Activated T-helper 2 cell treated with anti-CD3 and anti-CD28 coated beads, Interferon-gamma antibody, Interleukin-2, Interleukin-4, amounts not matched to agents 10 μg/mL and 5 μg/mL and 100 μg/mL, durations not matched to agents 14 hours and 24 hours and 36 hours (primary cell): ENCODE measurements at regions not wholly inside any gene's neighbourhood (a gene's known extent, or its start where the extent isn't known, plus 50 kb on each side); places are given as distances from the start of the nearest gene placed in this dataset.

ENCODE experiments used
- DNase-seq: peaks from one replicate; pipeline ENCODE4 v3.0.0; 2021; ENCODE audit warnings: low spot score
- H3K27ac Mint-ChIP-seq: one replicate; pipeline ENCODE4 v1.8.0; 2021; ENCODE audit warnings: mixed read lengths
- H3K27me3 Mint-ChIP-seq: one replicate; pipeline ENCODE4 v1.8.0; 2021; ENCODE audit warnings: low read depth, mixed read lengths
- H3K36me3 Mint-ChIP-seq: one replicate; pipeline ENCODE4 v1.8.0; 2021; ENCODE audit warnings: low read depth, mixed read lengths
- H3K4me1 Mint-ChIP-seq: one replicate; pipeline ENCODE4 v1.8.0; 2021; ENCODE audit warnings: low read depth, mixed read lengths
- H3K4me3 Mint-ChIP-seq: one replicate; pipeline ENCODE4 v1.8.0; 2021; ENCODE audit warnings: low read depth, mild to moderate bottlenecking, moderate library complexity, mixed read lengths
- H3K9me3 Mint-ChIP-seq: one replicate; pipeline ENCODE4 v1.8.0; 2021; ENCODE audit warnings: mixed read lengths
- intact Hi-C: fragments of 100-400 bp; cut with micrococcal nuclease; formaldehyde crosslinking; loops from one replicate; pipeline ENCODE4 v1.15.1; 2023

DNA sequence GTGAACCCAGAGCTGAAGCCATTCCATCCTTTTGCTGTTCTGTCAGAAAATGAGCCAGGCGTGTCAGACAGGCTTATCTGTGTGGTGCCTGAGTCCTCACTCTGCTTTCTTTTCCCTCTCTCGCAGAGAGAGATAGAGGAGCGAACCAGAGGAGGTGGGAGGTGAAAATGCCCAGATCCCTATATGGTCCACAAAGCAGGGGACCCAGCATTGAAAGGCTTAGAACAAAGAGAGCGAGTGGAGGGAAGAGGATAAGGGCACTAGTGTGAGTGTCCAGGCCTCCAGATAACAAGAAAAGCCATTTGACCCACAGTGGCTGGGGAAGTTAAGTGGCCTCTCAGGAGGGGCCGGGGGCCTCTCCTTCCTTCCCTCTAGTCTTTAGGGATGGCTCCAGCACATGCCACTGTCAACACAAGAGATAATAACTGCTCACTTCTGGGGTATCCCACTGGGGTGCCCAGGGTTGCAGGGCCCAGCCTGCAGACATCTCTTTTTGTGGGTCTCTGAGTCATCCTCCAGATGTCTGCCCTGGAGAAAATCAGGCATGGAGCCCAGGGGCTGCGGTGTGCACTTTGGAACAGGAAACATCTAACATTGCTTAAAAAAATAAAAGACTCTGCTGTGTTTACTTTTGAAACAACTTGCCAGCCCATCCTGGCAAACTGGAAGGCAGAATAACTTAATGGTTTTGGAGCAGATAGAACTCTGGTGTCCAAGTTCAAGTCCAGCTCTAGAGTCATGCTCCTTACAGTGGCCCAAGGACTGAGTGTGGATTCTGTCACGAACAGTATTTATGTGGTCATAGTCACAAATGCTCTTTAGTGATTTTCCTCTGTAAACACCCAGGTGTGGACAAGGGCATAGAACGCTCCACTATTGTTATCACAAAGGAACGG, 189.5 kb downstream of the CXCL12 start:
- DNase-seq: no peak
- H3K27me3 Mint-ChIP-seq: no peaks in the 10 kb centered on the region
- no peak overlapping the region for H3K27ac Mint-ChIP-seq
- H3K9me3 Mint-ChIP-seq: no peaks in the 10 kb centered on the region
- no peaks in the 10 kb centered on the region for H3K36me3 Mint-ChIP-seq
- no peak overlapping the region for H3K4me3 Mint-ChIP-seq
- no peaks in the 10 kb centered on the region for H3K4me1 Mint-ChIP-seq
- intact Hi-C loops: no loop called here

DNA sequence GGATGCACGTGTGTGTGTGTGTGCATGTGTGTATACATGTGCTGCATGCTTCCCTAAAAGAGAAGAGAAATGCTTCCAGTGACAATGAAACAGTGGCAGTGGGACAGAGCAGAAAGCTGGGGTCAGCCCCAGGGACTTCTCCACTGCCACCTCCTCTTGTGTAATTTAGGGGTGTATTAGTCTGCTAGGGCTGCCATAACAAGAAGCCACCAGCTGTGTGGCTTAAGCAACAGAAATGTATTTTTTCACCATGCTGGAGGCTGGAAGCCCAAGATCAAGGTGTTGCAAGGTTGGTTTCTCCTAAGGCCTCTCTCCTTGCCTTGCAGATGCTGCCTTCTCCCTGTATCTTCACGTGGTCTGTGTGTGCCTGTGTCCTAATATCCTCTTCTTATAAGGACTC, 190.5 kb downstream of the CXCL12 start:
- DNase-seq: no peak
- H3K9me3 Mint-ChIP-seq: no peaks in the 10 kb centered on the region
- no peaks in the 10 kb centered on the region for H3K27me3 Mint-ChIP-seq
- no peaks in the 10 kb centered on the region for H3K36me3 Mint-ChIP-seq
- H3K27ac Mint-ChIP-seq: no peak overlapping the region
- no peaks in the 10 kb centered on the region for H3K4me1 Mint-ChIP-seq
- intact Hi-C loops: no loop called here
- no peak overlapping the region for H3K4me3 Mint-ChIP-seq

DNA sequence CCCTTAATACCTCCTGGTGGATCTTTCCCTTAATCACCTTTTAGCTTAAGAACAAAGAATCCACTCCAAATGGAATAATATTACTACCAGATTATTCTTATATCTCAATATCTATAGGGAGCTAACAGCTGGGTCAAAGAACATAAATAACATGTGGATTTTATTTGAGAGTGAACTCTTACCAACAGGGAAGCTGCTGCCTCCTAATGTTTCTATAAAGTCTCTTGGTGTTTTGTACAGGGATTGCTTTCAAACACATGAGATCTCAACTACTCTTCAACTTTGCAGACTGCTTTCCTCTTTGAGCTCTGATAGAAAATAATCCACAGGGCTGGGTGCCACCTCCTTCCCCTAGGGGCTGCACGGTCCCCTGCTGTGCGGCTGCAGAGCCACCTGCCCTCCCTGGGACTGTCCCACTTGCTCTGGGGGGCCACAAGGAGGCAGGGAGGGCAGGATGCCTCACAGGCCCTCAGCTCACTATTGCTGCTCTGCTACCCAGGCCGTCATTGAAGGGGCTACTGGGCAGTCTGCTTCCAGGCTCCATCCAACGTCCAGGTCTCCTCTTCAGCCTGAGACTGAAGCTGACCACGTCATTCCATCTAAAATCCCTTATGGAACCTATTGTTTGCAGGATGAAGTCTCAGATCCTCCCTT, 191.2 kb downstream of the CXCL12 start:
- Mint-ChIP-seq H3K27me3 (no peaks in the 10 kb centered on the region), H3K27ac (no peak overlapping the region), H3K4me3 (no peak overlapping the region), H3K4me1 (no peaks in the 10 kb centered on the region), H3K36me3 (no peaks in the 10 kb centered on the region), H3K9me3 (peaks cover 3% of the 10 kb centered on the region)
- intact Hi-C loops: no loop called here
- DNase-seq: no peak

DNA sequence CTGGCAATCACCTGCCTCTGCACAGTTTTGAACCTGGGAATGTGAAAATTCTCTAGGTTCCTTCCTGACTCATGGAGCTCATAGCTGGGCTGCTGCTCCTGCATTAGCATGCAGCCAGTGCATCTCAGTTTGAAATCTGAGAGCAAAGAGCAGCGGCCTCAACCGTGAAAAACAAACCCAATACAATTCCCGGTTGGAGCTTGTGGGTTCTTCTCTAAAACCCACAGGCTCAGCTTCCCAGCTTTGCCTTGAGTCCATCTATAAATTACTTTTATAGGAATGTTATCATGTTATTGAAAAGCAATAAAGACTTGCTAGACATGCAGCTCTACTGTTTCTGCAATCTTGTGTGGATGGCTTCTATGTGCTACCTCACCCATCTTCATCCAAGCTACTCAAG, 191.7 kb downstream of the CXCL12 start:
- intact Hi-C loops: no loop called here
- no peaks in the 10 kb centered on the region for H3K4me1 Mint-ChIP-seq
- H3K4me3 Mint-ChIP-seq: no peak overlapping the region
- peaks cover 6% of the 10 kb centered on the region for H3K9me3 Mint-ChIP-seq
- no peak for DNase-seq
- no peak overlapping the region for H3K27ac Mint-ChIP-seq
- H3K36me3 Mint-ChIP-seq: no peaks in the 10 kb centered on the region
- H3K27me3 Mint-ChIP-seq: no peaks in the 10 kb centered on the region

DNA sequence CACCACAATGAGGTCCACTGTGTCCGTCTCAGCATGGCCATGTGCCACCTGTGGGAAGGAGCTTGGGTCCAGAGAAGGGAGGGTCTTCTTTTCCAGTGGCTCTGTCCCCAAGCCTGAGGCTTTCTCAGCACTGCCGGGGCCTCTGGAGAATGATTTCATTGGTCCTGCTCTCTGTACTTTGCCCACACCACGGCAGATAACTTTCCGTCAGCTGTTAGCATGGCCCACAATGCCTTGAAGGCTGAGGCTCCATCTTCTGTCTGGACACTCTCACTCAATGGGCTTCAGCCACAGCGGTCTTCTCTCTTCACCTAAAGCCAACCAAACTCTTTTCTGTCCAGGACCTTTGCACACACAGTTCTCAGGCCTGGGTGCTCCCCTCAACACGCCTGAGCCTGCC, 192.5 kb downstream of the CXCL12 start:
- no peaks in the 10 kb centered on the region for H3K4me1 Mint-ChIP-seq

DNA sequence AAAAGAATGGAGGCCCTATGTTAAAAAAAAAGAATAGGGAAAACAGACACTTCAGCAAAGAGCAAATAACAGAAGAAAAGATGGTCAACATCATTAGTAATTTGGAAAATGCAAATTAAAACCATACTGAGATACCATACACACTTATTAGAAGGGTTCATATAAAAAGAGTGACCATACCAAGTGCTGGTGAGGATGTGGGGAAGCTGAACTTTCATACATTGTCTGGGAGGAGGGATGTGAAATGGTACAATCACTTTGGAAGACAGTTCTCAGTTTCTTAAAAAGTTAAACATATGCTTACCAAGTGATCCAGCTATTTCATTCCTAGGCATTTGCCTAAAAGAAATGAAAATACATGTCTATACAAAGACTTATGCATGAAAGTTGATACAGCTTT, 194.4 kb downstream of the CXCL12 start:
- peaks cover 6% of the 10 kb centered on the region for H3K9me3 Mint-ChIP-seq
- H3K27me3 Mint-ChIP-seq: no peaks in the 10 kb centered on the region
- intact Hi-C loops: no loop called here
- H3K4me3 Mint-ChIP-seq: no peak overlapping the region
- no peak overlapping the region for H3K27ac Mint-ChIP-seq
- no peaks in the 10 kb centered on the region for H3K36me3 Mint-ChIP-seq
- DNase-seq: no peak
- no peaks in the 10 kb centered on the region for H3K4me1 Mint-ChIP-seq

More for the DNA sequence above, 192.5 kb downstream of the CXCL12 start:
- Mint-ChIP-seq H3K9me3 (peaks cover 6% of the 10 kb centered on the region), H3K27ac (no peak overlapping the region), H3K27me3 (no peaks in the 10 kb centered on the region), H3K36me3 (no peaks in the 10 kb centered on the region), H3K4me3 (no peak overlapping the region)
- intact Hi-C loops: no loop called here
- DNase-seq: no peak

DNA sequence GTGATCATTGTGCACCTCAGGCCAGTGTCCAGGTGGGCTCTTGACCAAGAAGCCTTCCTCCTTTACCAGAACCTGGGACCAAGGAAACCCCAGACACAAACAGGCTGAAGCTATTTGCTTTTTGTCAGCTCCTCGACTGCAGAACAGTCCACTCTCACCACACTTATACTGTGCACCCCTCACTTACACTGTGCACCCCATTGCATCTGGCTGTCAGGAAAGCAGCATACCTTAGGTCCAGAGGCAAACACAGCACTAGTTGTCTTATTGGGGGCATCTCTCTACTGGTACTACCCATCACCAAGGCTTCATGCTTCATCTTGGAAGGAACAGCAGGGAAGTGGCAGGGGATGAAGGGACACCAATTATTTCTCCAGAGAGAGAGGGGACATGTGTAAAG, 198.1 kb downstream of the CXCL12 start:
- Mint-ChIP-seq H3K27ac (no peak overlapping the region), H3K27me3 (no peaks in the 10 kb centered on the region), H3K4me1 (no peaks in the 10 kb centered on the region), H3K4me3 (no peak overlapping the region), H3K9me3 (peaks cover 6% of the 10 kb centered on the region), H3K36me3 (no peaks in the 10 kb centered on the region)
- no peak for DNase-seq
- intact Hi-C loops: no loop called here

DNA sequence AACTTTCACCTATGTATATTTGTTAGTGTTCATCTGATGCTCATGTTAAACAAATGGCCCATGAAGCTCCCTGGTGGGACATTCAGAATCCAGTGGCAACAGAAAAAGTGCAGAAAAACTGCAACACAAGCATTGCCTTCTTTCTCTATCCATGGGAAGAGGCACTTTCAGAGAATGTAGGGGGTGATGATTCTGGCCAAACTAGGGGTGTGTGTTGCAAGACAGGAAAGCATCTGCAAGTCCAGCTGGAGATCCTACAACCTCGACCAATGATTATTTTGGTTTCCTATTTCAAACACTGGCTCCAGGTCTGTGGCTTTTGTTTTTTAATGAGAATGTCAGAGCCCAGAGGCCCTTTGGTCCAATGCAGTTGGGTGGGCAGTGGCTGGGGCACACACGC, 198.7 kb downstream of the CXCL12 start:
- Mint-ChIP-seq H3K27ac (no peak overlapping the region), H3K9me3 (peaks cover 6% of the 10 kb centered on the region), H3K4me1 (no peaks in the 10 kb centered on the region), H3K36me3 (no peaks in the 10 kb centered on the region), H3K4me3 (no peak overlapping the region), H3K27me3 (no peaks in the 10 kb centered on the region)
- intact Hi-C loops: no loop called here
- no peak for DNase-seq

DNA sequence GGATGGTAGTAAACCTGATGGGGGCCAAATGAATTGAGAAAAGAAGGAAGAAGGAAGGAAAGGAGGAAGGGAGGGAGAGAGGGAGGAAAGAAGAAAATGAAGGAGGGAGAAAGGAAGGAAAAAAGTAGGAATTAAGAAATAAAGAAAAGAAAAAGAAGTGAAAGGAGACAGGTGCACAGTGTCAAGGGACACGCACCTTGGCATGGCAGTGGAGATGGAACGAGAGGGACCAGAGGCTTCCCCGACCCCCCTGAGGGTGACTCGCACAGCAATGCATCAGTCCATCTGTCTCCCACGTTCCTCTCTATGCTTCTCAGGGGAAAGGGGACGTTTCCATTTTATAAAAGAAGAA, 199.6 kb downstream of the CXCL12 start:
- peaks cover 6% of the 10 kb centered on the region for H3K9me3 Mint-ChIP-seq
- intact Hi-C loops: no loop called here
- no peaks in the 10 kb centered on the region for H3K36me3 Mint-ChIP-seq
- H3K4me1 Mint-ChIP-seq: no peaks in the 10 kb centered on the region
- H3K4me3 Mint-ChIP-seq: no peak overlapping the region
- no peak overlapping the region for H3K27ac Mint-ChIP-seq
- no peak for DNase-seq
- no peaks in the 10 kb centered on the region for H3K27me3 Mint-ChIP-seq

DNA sequence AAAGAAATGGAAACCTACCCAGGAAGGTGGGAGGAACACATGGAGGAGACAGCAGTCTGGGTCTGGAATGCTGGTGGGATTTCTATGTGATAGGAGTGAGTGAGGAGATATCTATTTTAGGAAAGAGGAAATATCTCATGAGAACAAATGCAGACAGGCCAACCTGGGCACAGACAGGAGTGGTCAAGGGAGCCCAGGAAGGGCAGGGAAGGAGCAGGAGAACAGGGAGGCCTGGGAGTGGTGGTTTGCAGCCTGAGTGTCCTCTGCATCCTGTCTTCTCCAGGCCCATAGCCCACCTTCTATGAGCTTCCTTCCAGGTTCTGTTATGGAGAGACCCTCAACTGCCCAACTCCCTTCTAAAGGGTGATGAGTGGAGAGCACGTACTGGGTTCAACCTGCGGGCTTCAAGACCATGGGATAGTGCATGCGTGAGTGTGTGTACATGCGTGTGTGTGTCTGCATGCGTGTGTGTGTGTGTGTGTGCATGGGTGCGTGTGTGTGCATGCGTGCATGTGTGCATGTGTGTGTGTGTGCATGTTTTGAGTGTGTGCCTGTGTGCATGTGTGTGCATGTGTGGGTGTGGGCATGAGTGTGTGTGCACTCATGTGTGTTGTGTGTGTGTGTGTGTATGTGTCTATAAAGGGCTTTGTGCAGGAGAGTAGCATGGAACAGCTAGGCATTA, 200.1 kb downstream of the CXCL12 start:
- H3K36me3 Mint-ChIP-seq: no peaks in the 10 kb centered on the region
- no peaks in the 10 kb centered on the region for H3K27me3 Mint-ChIP-seq
- H3K4me1 Mint-ChIP-seq: no peaks in the 10 kb centered on the region
- no peak overlapping the region for H3K4me3 Mint-ChIP-seq
- no peak for DNase-seq
- no peak overlapping the region for H3K27ac Mint-ChIP-seq
- H3K9me3 Mint-ChIP-seq: peaks cover 6% of the 10 kb centered on the region
- intact Hi-C loops: no loop called here

DNA sequence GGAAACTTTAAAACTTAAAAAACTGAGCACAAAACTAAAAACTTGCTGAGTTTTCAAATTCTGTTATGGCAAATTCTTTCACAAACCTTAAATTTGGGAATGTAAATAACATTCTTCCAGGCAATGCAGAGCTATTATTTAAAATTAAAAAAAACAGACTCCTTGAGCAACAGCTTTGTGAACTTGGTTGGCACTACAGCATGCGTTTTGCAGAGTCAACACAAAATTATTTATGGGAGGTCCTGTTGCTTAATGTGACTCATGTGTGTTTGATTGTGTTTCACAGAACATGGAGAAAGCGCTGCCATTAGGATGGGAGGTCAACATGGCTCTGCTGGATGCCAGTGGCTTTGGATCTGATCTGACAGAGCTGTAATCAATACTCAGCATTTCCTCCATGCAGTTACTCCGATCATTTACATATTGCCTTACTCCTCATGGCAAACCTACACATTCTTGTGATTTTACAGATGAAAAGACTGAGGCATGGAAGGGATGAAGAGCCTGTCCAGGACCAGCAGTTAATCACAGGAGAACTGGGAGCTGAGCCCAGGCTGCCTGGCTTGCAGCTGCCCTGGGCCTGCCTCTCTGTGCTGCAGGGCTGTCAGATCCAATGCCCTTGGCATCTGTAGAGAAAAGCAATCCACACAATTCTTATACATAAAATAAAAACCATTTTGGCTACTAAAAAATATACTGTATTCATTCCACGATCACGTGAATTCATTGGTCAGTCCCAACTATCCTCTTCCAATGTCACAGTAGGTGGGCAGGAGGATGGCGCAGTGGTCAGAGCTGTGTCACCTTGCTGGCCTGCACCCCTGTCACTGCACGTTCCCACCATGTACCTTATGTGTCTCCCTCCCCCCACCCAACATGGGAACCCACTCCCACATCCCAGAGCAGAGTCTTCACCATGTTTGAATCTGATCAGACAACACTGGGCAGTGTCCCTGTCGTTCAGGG, 200.9 kb downstream of the CXCL12 start:
- Mint-ChIP-seq H3K27me3 (no peaks in the 10 kb centered on the region), H3K4me1 (no peaks in the 10 kb centered on the region), H3K27ac (no peak overlapping the region), H3K36me3 (no peaks in the 10 kb centered on the region), H3K9me3 (peaks cover 5% of the 10 kb centered on the region), H3K4me3 (no peak overlapping the region)
- intact Hi-C loops: no loop called here
- DNase-seq: no peak

DNA sequence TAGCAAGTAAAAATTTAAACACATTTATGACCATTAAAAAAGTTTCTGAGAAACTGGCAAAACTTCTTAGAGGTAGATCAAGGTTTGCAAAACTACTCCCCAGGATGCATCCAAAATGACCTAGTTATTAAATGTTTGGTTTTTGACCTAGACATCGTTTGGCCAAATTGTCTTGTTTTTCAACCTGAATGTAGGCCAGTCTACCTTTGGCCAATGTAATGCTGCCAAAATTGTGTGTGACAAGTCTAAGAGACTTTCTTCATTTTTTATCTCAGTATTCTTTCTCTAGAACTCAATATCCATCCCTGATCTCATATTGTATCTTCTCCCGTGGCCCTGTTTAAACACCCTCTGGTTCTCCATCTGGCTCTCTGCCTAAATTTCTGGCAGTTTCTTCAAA, 202.0 kb downstream of the CXCL12 start:
- H3K36me3 Mint-ChIP-seq: no peaks in the 10 kb centered on the region
- H3K27ac Mint-ChIP-seq: no peak overlapping the region
- no peaks in the 10 kb centered on the region for H3K9me3 Mint-ChIP-seq
- no peak for DNase-seq
- no peaks in the 10 kb centered on the region for H3K27me3 Mint-ChIP-seq
- intact Hi-C loops: no loop called here
- no peak overlapping the region for H3K4me3 Mint-ChIP-seq
- H3K4me1 Mint-ChIP-seq: no peaks in the 10 kb centered on the region
